IPS-20b (cell line): ENCODE measurements at regions not wholly inside any gene's neighbourhood (a gene's known extent, or its start where the extent isn't known, plus 50 kb on each side); places are given as distances from the start of the nearest gene placed in this dataset.

Experiments
- H3K27ac ChIP-seq: one replicate; pipeline ENCODE4 v1.5.1; 2013; ENCODE audit warnings: low read length
- H3K27me3 ChIP-seq: 2 replicates; pipeline ENCODE4 v1.6.1; 2013; ENCODE audit warnings: mild to moderate bottlenecking, low read length, inconsistent platforms; ENCODE audit not compliant: insufficient read depth
- H3K36me3 ChIP-seq: 2 replicates; pipeline ENCODE4 v1.6.1; 2013; ENCODE audit warnings: low read depth, mild to moderate bottlenecking, inconsistent platforms, low read length, moderate library complexity; ENCODE audit not compliant: insufficient read depth
- H3K4me1 ChIP-seq: 2 replicates; pipeline ENCODE4 v1.6.1; 2013; ENCODE audit warnings: mild to moderate bottlenecking, control low read depth, inconsistent platforms, low read length, moderate library complexity; ENCODE audit not compliant: insufficient read depth
- H3K4me3 ChIP-seq: 2 replicates; pipeline ENCODE4 v1.5.1; 2013; ENCODE audit warnings: mild to moderate bottlenecking, low read length, inconsistent platforms
- H3K9ac ChIP-seq: 2 replicates; pipeline ENCODE4 v1.6.1; 2013; ENCODE audit warnings: low read depth, mild to moderate bottlenecking, inconsistent platforms, low read length, moderate library complexity
- H3K9me3 ChIP-seq: 2 replicates; pipeline ENCODE4 v1.6.1; 2013; ENCODE audit warnings: mild to moderate bottlenecking, low read depth, low read length, inconsistent platforms; ENCODE audit not compliant: insufficient read depth

- Histone ChIP-seq H3K9ac (no peak overlapping the region), H3K36me3 (no peaks in the 10 kb centered on the region), H3K9me3 (no peaks in the 10 kb centered on the region), H3K27ac (no peak overlapping the region), H3K4me1 (no peaks in the 10 kb centered on the region), H3K4me3 (no peak overlapping the region), H3K27me3 (no peaks in the 10 kb centered on the region)
Observed at GRCh38 chr5:91706785-91707520, 323.8 kb upstream of the ARRDC3 start.

GRCh38 chr5:91703128-91703527, 320.0 kb upstream of the ARRDC3 start:
- Histone ChIP-seq H3K4me3 (no peak overlapping the region), H3K9ac (no peak overlapping the region), H3K27me3 (no peaks in the 10 kb centered on the region), H3K36me3 (no peaks in the 10 kb centered on the region), H3K4me1 (no peaks in the 10 kb centered on the region), H3K27ac (no peak overlapping the region), H3K9me3 (no peaks in the 10 kb centered on the region; the same call in 1 of the 2 replicates)

DNA sequence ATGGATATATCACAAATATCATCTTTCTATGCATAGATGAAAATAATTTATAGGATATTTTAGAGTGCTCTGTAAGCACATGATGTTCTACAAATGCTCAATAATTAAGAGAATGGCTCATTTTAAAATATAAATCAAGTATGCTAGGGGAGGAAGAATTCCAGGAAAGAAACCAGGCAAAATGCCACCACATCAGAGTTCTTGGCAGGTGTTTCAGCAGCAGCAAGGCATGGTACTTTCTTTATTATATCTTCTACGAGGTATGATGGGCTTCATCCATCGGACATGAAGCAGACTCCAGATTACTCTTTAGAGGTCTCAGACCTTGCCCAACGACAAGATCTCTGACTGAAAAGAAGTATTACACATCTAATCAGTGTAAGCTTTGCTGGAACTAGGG, 316.3 kb upstream of the ARRDC3 start:
- Histone ChIP-seq H3K27ac (no peak overlapping the region), H3K4me1 (no peaks in the 10 kb centered on the region), H3K27me3 (no peaks in the 10 kb centered on the region), H3K4me3 (no peak overlapping the region), H3K9me3 (peaks cover 5% of the 10 kb centered on the region), H3K36me3 (no peaks in the 10 kb centered on the region), H3K9ac (no peak overlapping the region)

- Histone ChIP-seq H3K9me3 (peaks cover 13% of the 10 kb centered on the region), H3K9ac (no peak overlapping the region), H3K36me3 (no peaks in the 10 kb centered on the region), H3K4me1 (no peaks in the 10 kb centered on the region), H3K27ac (no peak overlapping the region), H3K4me3 (no peak overlapping the region), H3K27me3 (no peaks in the 10 kb centered on the region)
Observed at GRCh38 chr5:91691592-91691991, 308.5 kb upstream of the ARRDC3 start.

DNA sequence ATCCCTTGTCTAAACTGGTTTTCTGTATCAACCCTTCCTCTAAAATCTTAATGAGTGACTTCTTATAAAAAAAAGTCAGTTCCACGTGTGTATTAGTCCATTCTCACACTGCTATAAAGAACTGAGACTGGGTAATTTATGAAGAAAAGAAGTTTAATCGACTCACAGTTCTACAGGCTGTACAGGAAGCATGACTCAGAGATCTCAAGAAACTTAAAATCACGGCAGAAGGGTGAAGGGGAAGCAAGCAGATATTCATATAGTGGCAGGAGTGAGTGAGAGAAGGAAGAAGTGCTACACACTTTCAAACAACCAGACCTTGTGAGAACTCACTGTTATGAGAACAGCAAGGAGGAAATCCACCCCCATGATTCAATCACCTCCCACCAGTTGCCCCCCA, 307.8 kb upstream of the ARRDC3 start:
- no peak overlapping the region for H3K4me3 ChIP-seq
- no peak overlapping the region for H3K9ac ChIP-seq
- no peaks in the 10 kb centered on the region for H3K36me3 ChIP-seq
- H3K4me1 ChIP-seq = no peaks in the 10 kb centered on the region
- no peaks in the 10 kb centered on the region for H3K27me3 ChIP-seq
- no peak overlapping the region for H3K27ac ChIP-seq
- peaks cover 13% of the 10 kb centered on the region for H3K9me3 ChIP-seq

GRCh38 chr5:91687430-91687829, 304.3 kb upstream of the ARRDC3 start:
- no peak overlapping the region for H3K4me3 ChIP-seq
- no peak overlapping the region for H3K9ac ChIP-seq
- H3K9me3 ChIP-seq = peaks cover 6% of the 10 kb centered on the region; the same call in 1 of the 2 replicates
- H3K27ac ChIP-seq = no peak overlapping the region
- H3K4me1 ChIP-seq = no peaks in the 10 kb centered on the region
- no peaks in the 10 kb centered on the region for H3K36me3 ChIP-seq
- H3K27me3 ChIP-seq = no peaks in the 10 kb centered on the region

DNA sequence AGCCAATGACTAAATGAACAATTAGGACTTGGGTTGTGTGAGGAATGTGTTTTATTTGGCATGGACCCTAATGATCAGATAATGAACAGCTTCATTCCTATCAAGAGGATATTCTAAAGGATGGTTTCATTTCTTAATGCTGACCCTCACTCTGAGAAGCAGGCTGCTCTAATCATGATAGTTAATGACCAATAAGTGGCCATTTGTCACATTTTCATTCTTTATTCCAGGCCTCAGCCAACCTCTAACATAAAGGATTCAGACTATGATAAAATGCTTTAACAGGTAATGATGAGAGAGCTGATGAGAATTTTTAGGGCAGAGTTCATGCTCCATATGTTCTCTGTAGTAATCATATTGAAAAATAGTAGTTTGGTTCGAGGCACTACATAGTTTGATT, 301.5 kb upstream of the ARRDC3 start:
- Histone ChIP-seq H3K27me3 (no peaks in the 10 kb centered on the region), H3K9ac (no peak overlapping the region), H3K27ac (no peak overlapping the region), H3K4me3 (no peak overlapping the region), H3K36me3 (no peaks in the 10 kb centered on the region), H3K9me3 (no peaks in the 10 kb centered on the region), H3K4me1 (no peaks in the 10 kb centered on the region)

DNA sequence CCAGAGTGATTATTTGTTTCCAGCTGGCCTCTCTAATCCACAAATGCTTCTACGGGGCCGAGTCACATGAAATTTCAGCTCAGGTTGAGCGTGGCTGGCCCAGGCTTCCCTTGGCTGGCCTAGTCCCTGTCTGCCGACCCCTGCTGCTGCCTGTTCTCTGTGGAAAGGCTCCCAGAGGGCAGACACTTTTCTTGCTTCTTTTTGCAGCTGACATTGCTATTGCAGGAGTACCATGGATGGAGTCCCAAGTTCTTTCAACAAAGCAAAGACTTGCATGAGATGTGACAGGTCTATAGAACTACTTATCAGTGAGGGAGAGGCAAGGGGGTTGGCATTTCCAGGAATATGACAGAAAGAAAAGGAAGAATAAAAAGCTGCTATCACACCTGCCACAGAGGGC, 287.4 kb upstream of the ARRDC3 start:
- H3K9me3 ChIP-seq = no peaks in the 10 kb centered on the region
- no peaks in the 10 kb centered on the region for H3K36me3 ChIP-seq
- H3K27ac ChIP-seq = no peak overlapping the region
- H3K27me3 ChIP-seq = no peaks in the 10 kb centered on the region
- peaks cover 6% of the 10 kb centered on the region; the same call in 1 of the 2 replicates for H3K4me1 ChIP-seq
- H3K4me3 ChIP-seq = no peak overlapping the region
- H3K9ac ChIP-seq = no peak overlapping the region

- H3K9ac ChIP-seq = no peak overlapping the region
- no peak overlapping the region for H3K4me3 ChIP-seq
- no peaks in the 10 kb centered on the region for H3K27me3 ChIP-seq
- H3K36me3 ChIP-seq = no peaks in the 10 kb centered on the region
- no peaks in the 10 kb centered on the region for H3K9me3 ChIP-seq
- no peak overlapping the region for H3K27ac ChIP-seq
- H3K4me1 ChIP-seq = peaks cover 6% of the 10 kb centered on the region; the same call in 1 of the 2 replicates
Observed at GRCh38 chr5:91670122-91670521, 287.0 kb upstream of the ARRDC3 start.

- Histone ChIP-seq H3K9me3 (no peaks in the 10 kb centered on the region), H3K27me3 (no peaks in the 10 kb centered on the region), H3K9ac (no peak overlapping the region), H3K4me1 (peaks cover 6% of the 10 kb centered on the region; the same call in 1 of the 2 replicates), H3K4me3 (no peak overlapping the region), H3K27ac (no peak overlapping the region), H3K36me3 (no peaks in the 10 kb centered on the region)
Observed at GRCh38 chr5:91668261-91668660, 285.1 kb upstream of the ARRDC3 start.

GRCh38 chr5:91652678-91653077, 269.6 kb upstream of the ARRDC3 start:
- Histone ChIP-seq H3K9ac (no peak overlapping the region), H3K4me3 (no peak overlapping the region), H3K27me3 (no peaks in the 10 kb centered on the region), H3K4me1 (no peaks in the 10 kb centered on the region), H3K9me3 (peaks cover 8% of the 10 kb centered on the region; the same call in 1 of the 2 replicates), H3K27ac (no peak overlapping the region), H3K36me3 (no peaks in the 10 kb centered on the region)

DNA sequence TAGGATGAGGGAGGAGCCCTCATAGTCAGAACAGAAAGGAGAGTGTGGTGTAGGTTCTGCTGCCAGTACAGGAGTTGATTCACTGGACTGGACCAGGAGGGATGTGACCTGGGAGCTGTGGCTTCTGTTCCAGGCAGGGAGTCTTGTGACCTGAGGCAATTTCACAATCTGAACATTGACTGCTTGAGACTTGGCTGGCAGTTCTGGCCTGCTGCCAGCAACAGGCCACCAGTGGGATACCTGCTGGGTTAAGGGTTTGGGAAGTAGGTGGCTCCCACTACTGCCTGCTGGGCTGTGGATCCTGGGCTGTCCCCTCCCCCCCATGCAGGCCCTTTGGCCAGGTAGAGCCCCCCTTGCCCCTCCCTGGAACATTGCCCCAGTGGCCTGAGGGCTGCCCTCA, 268.6 kb upstream of the ARRDC3 start:
- no peak overlapping the region for H3K27ac ChIP-seq
- no peak overlapping the region for H3K9ac ChIP-seq
- no peaks in the 10 kb centered on the region for H3K36me3 ChIP-seq
- H3K4me1 ChIP-seq = no peaks in the 10 kb centered on the region
- H3K9me3 ChIP-seq = peaks cover under 1% of the 10 kb centered on the region; the same call in 1 of the 2 replicates
- no peak overlapping the region for H3K4me3 ChIP-seq
- H3K27me3 ChIP-seq = no peaks in the 10 kb centered on the region
